ENCODE measurements at regions not wholly inside any gene's neighbourhood (a gene's known extent, or its start where the extent isn't known, plus 50 kb on each side); places are given as distances from the start of the nearest gene placed in this dataset.
"Not testable (repeated sequence)": the region's sequence is repeated elsewhere in the genome, so short reads cannot be mapped to it uniquely, and the experiment has no call there.

- WGBS (ENCODE audit: insufficient coverage, low coverage, low lambda C conversion rate, missing lambda C conversion rate): 78% methylated on average over 39 of the region's 47 CpGs
- no peaks in the 10 kb centered on the region for H3K36me3 ChIP-seq
- intact Hi-C loops (cut with DNase I): no loop called here
- H3K27ac ChIP-seq: no peak overlapping the region
- peaks cover 0 to 12% (median 6%) of the 10 kb centered on the region in 4 donors for H3K4me1 ChIP-seq
- TF ChIP-seq CTCF (IDR thresholded peaks at IDR 0.05) (no peak), POLR2A (IDR thresholded peaks at IDR 0.05) (no peak)
- no peak overlapping the region for H3K4me3 ChIP-seq
- DNase-seq (peak in 1 of 3 donors; percentile 14), ATAC-seq (no peak)
- no peaks in the 10 kb centered on the region for H3K9me3 ChIP-seq
- H3K27me3 ChIP-seq: no peaks in the 10 kb centered on the region
Measured at GRCh38 chr10:5576780-5577624, 52.2 kb downstream of the CALML3 start.

GRCh38 chr10:5580038-5580428, 55.3 kb downstream of the CALML3 start:
- H3K27ac ChIP-seq; intact Hi-C loops (cut with DNase I); H3K9me3 ChIP-seq; H3K36me3 ChIP-seq; ATAC-seq; H3K4me3 ChIP-seq; DNase-seq; H3K4me1 ChIP-seq; H3K27me3 ChIP-seq: not testable (repeated sequence)
- WGBS (ENCODE audit: insufficient coverage, low coverage, low lambda C conversion rate, missing lambda C conversion rate): 49% methylated on average over 3 of the region's 4 CpGs

- Histone ChIP-seq H3K9me3 (no peaks in the 10 kb centered on the region), H3K36me3 (no peaks in the 10 kb centered on the region), H3K4me3 (no peak overlapping the region), H3K4me1 (no peaks in the 10 kb centered on the region), H3K27me3 (no peaks in the 10 kb centered on the region), H3K27ac (no peak overlapping the region)
- peak in 1 of 3 donors; percentile 30 for DNase-seq
- TF ChIP-seq CTCF (IDR thresholded peaks at IDR 0.05): no peak
- no peak for TF ChIP-seq POLR2A (IDR thresholded peaks at IDR 0.05)
- intact Hi-C loops (cut with DNase I): no loop called here
- 46% methylated on average over 2 of the region's 11 CpGs for WGBS (ENCODE audit: insufficient coverage, low coverage, low lambda C conversion rate, missing lambda C conversion rate)
- no peak for ATAC-seq
Measured at GRCh38 chr10:5581670-5582566, 57.2 kb downstream of the CALML3 start.

- ATAC-seq (no peak), DNase-seq (no peak)
- Histone ChIP-seq H3K27me3 (no peaks in the 10 kb centered on the region), H3K27ac (no peak overlapping the region), H3K4me1 (no peaks in the 10 kb centered on the region), H3K36me3 (no peaks in the 10 kb centered on the region), H3K9me3 (no peaks in the 10 kb centered on the region), H3K4me3 (no peak overlapping the region)
- 81% methylated on average over 11 of the region's 12 CpGs for WGBS (ENCODE audit: insufficient coverage, low coverage, low lambda C conversion rate, missing lambda C conversion rate)
- intact Hi-C loops (cut with DNase I): no loop called here
- TF ChIP-seq POLR2A (IDR thresholded peaks at IDR 0.05): no peak
- TF ChIP-seq CTCF (IDR thresholded peaks at IDR 0.05): no peak
Measured at GRCh38 chr10:5582736-5583135, 58.0 kb downstream of the CALML3 start.
